GM19351 (cell line): ENCODE measurements at regions not wholly inside any gene's neighbourhood (a gene's known extent, or its start where the extent isn't known, plus 50 kb on each side); places are given as distances from the start of the nearest gene placed in this dataset.

Experiments used
- ATAC-seq: cut with Tn5 transposase; IDR thresholded peaks from one replicate; pipeline ENCODE4 v1.9.1; 2021; ENCODE audit warnings: mild to moderate bottlenecking, moderate library complexity; ENCODE audit not compliant: unreplicated experiment

DNA sequence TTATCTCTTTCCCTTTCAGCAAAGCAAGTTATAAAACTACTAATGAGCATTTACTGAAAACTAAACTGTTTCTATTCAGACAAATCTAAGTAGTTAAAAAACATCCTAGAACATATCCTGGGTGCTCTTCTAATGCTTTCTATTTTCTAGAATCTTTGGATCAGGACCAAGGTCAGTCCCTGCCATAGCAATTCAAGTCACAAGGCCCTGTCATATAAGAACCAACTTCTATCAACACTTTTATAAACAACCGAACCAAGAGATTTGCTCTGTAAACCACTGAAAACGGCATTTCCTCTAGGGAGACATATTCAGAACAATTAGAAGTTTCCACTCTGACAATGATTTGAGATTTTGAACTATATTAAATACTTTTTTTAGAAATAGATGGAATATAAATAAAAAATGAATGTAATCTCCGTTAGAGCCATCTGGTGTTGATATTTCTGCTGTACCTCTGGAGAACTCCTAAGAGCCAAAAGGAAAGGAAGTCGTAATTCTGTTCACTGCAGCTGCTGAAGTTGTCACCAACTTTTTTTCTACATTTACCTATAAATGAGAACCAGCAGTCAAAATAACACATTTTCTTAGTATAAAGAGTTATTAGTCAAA is 51.4 kb upstream of the LGSN start:
- no peak for ATAC-seq

DNA sequence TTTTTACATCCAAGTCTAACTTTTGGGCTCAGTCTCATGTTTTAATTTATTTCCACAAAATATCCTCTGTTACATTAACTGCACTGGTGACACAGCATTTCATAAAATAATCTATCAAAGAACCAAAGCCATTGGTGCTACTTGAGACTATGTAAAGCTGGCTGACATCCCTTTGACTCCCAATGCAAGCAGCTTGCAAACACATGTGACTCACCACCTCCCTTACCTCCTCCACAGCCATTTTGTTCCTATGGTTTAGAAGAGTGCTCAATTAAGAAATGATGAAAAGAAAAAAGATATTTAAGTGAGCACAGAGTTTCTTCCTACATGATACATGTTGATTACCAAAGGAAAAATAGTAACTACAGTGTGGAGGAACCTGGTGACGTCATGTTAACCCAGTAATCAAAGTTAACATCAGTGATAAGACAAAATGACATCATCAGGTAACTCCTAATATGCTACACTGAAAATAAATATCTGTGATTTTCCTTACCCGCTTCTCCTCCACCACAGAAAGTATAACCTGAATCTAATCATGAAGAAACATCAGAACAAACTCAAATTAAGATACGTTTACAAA is 53.3 kb upstream of the LGSN start:
- no peak for ATAC-seq

DNA sequence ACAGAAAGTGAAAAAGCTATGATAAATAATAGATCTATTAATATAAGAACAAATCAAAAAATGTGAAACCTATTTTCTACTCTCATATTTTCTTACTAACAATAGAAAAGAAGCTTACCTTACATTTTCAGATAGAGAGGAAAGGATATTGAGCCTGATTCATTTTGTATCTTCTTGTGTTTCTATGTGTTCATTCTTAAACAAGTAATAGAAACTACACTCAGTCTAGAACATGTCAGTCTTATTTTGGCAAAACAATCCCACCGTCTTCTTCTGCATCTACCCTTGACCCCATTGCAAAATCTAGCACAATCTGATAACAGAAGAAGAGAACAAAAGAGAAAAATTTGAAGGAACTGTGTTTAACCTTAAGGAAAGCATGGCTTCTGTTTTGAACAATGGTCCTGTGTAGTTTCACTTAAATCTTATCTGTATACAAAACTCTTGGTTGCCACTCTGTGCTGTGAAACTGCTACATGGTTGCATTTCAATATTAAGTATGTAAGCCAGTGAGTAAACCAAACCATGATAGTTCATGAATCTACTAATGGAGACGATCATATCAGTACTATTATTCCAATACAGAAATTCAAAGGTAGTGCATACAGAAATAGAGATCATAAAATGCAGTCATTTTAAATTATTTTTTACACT is 69.5 kb upstream of the LGSN start:
- ATAC-seq: peak; percentile 61

DNA sequence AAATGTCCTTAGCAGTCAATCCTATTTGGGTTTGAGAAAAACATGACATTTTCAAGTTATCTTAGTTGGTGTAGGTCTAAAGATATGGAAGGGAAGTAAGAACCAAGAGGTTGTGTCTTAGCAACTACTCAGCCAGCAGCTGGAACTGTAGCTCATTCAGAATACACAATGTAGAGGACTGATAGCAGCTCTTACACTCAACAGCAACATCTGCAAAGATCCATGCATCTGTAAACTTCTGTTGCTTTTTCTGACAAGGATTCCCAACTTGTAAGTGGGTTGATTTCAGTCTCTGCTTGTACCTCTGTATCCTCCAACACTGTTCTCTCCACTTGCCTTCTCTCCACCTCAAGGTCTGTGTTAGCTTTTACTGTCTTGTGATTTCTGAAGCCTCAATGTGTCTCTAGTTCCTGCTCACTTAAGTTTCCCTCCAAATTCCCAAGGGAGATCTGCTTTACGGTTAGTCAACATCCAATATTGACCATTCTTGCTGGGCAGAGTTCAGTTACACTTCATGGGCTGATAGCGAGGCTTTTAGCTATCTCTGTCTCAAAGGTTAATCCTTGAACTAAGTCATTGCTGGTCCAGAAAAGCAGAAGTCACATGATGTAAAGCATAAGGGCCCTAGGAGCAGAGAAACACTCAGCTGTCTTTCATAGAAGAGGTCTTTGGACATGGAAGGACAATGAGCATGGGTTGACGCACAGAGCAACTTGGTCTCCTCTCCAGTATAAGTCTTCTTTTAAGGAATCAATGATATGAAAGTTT is 71.6 kb upstream of the LGSN start:
- no peak for ATAC-seq

DNA sequence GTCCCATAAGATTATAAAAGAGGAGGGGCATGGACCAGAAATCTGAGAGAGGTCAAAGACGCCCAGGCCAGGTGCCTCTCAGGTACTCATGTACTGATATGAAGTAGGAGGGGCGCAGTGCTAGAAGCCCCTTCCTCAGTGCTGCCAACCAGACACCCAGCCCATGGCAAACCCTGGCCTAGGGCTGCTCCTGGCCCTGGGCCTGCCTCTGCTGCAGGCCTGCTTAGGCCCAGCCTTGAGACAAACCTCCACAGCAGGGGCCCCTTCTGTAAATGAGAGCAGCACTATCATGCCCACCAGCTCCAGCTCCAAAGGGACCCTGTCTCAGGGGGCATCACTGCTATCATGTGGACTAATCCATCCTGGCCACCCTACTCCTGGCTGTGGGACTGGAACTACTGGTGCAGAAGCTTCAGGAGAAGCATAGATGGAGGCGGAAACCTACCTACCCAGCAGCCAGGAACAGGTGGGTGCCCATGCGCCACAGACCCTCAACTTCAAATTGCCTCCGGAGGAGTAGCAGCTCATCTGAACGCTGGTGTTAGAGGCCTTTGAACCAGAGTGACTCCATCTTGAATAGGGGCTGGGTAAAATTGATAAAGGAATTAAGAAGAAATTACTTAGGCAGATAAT is 72.4 kb upstream of the LGSN start:
- no peak for ATAC-seq

DNA sequence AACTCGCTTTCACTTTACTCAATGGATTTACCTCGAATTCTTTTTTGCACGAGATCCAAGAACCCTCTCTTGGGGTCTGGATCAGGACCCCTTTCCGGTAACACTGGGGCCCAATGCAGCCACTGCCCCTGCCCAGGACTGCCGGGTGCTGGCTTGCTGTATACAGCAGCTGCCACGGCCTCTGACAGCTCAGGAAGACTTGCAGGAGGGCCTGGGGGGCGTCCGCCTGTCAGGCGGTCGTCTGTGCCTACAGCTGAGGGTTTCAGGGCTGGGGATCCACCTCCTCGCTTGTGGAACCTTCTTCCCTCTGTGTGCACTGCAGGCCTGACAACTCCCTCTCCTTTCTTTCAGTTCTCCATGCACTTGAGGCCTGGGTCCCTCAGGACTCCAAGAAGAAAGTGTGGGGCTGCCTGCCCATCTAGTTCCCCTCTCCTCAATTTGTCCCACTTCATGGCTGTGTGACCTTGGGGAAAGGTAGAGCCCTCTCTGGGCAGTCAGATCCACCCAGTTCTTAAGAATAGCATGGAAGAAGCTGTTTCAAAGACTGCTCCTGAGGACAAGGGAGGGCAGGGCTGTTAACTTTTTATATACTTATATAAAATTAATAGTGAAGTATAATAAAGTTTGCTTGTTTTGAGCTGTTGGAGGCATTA is 75.0 kb upstream of the LGSN start:
- ATAC-seq: no peak

DNA sequence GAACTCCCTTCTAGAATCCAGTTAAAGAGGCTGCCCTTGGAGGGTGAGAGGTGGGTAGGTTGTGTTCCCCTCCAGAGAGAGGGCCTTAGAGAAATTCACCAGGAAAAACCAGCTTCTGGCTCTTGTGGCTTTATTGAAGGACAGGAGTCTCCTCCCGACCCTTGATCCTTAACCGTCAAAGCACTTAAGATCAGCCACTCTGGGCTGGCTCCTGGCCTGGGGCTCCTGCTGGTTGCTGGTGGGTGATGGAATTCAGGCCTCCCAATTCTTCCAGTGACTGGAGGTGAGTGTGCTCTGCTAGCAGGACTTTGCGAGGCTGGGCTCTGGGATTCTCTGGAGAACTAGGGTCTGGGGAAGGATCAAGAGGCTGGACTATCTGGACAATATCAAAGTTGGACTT is 75.6 kb upstream of the LGSN start:
- no peak for ATAC-seq

DNA sequence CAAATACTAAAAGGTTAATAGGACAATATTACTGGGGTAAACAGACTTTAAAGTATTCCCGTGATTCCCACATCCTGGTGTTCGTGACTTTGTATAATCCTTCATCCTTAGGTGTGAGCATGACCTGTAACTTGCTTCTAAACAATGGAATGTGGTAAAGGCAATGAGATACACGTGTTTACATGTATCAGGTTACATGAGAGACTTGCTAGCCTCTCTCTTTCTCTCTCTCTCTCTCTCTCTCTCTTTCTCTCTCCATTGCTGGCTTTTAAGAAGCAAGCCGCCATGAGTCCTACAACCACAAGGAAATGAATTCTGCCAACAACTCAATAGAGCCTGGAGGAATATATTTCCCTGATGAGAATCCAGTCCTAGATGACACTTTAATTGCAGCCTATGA is 83.9 kb upstream of the LGSN start:
- ATAC-seq: no peak

DNA sequence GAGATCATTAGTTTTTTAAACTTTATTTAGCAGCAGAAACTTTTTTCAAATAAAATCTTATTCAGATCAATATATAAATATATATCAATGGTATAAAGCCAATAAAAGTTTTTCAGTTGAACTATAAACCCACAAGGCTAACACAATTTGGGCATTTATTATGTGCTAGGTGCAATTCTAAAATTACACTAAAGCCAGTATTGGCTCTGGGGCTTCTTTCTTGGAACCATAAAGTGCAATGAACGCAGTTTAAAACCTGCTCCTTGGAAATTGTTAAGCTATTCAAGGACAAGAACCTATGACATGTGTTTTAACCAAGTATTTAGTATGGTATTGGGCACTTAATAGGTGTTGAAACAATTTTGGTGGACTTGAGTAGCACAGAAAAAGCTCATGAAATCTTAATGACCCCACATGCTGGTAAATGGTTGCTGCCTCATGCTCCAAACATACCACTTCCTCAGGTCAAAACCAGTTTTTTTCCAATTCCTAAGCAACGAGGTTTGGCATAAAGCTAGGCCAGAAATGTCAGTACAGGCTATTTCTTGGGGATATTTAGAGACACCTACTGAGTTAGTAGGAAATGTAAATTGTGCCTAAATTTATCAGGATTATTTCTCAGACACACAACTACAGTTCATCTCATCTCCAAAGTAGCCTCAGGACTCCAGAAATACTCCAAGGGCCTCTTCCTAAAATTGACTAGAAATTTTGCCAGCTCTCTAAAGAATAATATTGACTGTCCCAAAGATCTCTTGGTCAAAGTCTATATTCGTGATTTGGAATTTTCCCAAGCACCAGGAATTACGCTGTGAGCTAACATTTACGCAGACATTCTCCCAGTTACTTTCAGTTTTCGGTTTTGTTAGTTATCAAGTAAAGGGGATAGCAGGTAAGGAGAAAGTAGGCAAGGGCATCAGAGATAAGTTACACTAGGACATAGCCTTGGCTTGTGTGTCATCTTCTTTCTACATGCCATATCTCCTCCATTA is 90.9 kb upstream of the LGSN start:
- no peak for ATAC-seq

DNA sequence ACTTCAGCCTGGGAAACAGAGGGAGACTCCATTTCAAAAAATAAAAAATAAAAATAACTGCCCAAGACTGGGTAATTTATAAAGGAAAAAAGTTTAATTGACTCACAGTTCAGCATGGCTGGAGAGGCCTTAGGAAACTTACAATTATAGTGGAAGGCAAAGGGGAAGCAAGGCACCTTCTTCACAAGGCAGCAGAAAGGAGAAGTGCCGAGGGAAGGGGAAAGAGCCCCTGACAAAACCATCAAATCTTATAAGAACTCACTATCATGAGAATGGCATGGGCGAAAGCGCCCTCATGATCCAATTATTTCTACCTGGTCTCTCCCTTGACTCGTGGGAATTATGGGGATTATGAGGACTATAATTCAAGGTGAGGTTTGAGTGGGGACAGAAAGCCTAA is 95.5 kb upstream of the LGSN start:
- ATAC-seq: no peak

DNA sequence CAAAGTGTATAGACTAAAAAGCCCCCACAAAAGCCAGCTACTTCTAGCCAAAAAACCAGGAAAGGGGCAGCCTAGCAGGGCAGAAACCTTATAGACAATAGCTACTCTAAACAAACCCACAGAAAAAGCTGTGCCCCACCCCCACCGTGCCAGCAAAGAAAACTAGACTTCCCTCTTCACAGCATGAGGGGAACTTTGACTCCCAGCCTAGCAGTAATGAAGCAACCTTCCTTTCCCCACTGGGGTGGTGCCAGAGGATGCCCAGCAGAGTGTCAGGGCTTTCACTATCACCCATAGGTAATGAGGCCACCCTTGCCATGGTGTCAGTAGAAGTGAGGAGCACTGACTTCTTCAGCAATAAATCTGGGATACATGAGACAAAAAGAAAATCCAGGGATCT is 99.0 kb upstream of the LGSN start:
- no peak for ATAC-seq

DNA sequence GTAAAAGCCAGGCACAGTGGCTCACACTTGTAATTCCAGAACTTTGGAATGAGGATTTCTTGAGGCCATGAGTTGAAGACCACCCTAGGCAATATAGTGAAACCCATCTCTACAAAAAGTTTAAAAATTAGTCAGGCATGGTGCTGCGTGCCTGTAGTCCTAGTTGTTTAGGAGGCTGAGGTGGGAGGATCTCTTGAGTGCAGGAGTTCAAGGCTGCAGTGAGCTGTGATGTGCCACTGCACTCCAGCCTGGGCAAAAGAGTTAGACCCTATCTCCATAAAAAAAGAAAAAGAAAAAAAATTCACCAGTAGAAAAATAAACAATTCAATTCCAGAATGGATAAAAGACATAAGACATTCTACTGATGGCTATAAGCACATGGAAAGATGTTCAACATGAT is 104.9 kb upstream of the LGSN start:
- ATAC-seq: no peak

DNA sequence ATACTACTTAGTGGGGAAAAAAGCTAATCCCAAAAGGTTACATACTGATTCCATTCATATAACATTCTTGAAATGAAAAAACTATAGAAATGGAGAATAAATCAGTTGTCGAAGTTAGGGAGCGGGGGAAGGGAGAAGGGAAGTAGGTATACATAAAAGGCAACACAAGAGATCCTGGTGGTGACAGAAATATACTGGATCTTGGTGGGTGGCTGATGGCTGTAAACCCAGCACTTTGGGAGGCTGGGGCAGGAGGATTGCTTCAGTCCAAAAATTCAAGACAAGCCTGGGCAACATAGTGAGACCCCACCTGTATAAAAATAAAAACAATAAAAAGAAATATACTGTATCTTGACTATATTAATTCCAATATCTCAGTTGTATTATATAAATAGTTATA is 105.7 kb upstream of the LGSN start:
- no peak for ATAC-seq

DNA sequence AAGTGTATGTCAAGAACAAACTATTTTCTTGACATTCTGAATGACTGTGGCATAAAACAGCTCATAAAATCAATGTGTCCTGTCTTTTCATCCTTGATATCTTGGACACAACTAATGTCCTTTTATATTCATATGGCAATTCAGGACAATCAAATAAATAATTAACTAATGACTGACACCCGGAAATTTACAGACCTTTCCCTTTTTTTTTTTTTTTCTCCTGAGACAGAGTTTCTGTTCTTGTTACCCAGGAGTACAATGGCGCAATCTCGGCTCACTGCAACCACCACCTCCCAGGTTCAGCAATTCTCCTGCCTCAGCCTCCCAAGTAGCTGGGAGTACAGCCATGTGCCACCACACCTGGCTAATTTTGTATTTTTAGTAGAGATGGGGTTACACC is 107.1 kb upstream of the LGSN start:
- no peak for ATAC-seq

DNA sequence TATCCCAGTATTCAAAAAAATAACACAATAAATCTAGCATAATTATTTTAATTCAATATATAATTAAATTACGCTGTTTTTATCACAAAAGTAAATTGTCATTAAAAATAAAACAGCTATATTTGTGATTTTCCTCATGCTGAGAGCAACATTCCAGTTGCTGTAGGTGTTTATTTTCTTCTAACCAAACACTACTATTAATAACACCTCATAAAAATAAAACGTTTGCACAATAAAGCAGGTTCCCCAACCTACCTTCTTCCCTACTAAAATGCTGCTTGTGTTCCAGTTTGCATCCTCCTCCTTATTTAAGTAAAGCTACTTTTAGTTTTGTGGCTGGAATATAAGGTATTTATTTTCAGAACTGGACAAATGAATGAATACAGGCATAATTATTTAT is 108.2 kb upstream of the LGSN start:
- no peak for ATAC-seq

DNA sequence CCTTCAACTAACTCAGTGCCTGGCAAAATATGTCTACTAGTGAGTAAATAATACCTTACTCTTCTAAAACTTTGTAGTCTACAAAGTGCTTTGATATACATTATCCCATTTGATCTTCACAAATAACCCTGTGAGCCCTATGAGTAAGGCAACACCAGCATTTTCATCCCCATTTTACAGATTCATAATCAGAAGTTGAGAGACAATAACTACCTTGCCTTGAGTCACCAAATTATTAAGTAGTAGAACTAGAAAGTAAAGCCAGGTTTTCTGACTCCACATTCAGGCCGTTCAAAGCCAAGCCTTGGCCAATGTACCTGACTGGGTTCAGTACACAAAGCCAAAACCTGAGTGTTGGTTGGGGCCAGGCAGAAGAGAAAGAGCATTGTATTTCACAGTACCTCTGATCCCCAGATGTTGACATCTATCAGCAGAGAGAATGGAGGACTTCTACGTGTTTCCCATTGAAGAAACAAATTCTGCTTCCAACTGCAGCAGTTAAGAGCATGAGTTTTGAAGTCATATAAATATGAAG is 111.3 kb upstream of the LGSN start:
- ATAC-seq: no peak

DNA sequence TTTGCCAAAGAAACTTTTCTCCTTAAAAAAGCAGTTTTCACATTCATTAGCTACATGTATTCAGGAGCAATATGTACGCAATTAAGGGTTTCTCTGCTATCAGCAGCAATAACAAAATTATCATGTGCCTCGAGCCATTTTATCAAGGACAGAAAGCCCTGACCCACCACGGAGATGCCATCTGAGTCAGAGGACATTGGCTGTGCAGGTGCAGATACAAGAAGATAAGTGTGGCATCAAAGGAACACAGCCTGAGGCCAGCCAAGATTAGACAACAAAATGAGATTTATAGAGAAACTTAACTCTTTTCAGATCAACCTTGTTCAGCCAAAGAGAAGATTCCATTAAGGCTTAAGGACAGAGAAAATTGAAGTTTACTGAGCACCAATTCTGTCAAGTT is 115.2 kb upstream of the LGSN start:
- no peak for ATAC-seq

DNA sequence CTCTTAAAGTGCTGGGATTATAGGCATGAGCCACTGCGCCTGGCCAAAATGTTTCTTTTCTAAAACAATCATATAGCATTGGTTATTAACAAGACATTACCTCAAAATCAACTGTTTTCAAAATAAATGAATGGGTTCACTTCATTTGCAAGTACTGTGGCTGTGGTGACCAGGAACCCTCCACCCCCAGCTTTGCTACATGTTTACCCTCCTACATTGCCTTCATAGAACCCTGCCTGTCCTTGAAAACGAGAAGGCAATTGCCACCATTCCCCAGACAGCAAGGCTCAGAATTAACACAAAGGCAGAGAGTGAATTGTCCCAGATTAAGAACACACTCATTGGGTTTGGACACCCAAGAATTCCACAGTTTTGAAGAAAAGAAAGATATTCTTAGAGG is 116.6 kb upstream of the LGSN start:
- ATAC-seq: no peak

DNA sequence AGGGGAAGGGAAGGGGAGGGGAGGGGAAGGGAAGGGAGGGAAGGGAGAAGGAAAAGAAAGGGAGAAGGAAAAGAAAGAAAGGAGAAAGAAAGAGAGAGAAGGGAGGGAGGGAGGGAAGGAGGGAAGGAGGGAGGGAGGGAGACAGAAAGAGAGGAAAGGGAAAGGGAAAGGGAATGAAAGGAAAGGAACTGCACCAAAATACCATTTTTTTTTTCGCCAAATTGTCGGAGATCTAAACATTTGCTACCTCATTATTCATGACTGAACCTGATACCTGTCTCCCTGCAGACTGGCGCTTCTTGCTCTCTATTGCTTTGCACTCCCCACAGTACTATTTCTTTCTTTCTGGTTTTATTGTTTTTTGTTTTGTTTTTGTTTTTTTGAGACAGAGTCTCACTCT is 117.3 kb upstream of the LGSN start:
- no peak for ATAC-seq

DNA sequence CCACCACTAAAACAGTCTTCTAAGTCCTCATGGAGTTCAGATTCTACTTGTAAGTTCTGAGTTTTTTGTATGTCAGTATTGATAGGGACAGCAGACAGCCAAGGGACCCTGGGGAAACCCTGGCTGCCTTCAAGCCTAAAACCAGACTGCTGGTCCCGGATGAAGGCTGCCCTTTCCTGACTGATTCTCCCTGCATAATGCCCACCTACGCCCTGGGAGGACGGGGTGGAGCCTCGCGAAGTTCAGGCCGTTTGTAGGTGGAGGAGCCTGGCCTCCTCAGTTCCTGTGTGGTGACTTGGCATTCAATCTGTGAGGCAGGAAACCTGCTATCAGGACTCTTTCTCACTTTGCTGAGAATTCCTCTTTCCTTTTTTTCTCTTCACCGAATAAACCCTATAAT is 120.3 kb upstream of the LGSN start:
- ATAC-seq: no peak
